Right kidney (tissue), 1 donor: ENCODE measurements at regions not wholly inside any gene's neighbourhood (a gene's known extent, or its start where the extent isn't known, plus 50 kb on each side); places are given as distances from the start of the nearest gene placed in this dataset.

Experiments
- DNase-seq: peaks from one replicate; pipeline ENCODE4 v3.0.0-alpha.2; 2016

DNA sequence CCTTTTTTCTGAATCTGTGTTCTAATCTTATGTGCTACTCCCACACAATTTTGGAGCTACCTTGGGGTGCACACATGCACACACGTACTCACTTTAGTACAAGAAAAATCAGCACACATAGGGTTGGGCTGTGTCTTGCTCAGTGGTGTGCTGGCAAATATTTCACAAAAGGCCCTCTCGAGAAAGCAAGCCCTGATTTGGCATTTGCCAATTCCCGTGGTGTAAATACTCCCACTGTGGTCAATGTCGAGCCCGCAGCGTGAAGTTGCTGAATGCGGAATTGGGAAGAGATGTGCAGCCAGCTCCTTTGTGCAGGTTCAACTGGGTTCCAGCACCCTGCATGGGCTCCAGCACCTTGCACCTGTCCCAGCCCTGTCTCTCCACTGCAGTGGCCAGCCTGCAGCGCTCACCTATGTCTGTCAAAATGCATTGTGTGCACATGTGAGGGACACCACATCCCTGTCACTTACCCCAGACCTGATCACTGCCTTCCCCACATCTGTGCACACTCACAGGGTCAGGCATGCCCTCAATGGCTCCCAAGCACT, 78.4 kb upstream of the WNT4 start:
- DNase-seq, result no peak

DNA sequence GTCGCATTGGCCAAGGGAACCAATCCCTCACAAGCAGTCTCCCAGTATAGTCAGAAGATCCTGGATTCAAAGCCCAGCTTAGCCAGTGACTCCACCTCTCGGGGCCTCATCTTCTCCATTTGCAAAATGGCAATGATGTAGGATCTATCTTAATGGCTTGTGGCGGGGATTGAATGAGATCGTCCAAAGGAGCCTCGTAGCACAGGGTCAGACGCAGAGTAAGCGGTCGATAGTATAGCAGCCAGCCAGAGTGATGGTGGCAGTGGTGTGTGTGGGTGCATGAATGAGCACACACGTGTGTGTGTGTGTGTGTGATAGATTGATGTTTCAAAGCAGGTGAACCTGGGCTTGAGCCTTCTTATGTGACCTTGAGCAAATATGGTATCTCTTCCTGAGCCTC, 79.8 kb upstream of the WNT4 start:
- no peak for DNase-seq

DNA sequence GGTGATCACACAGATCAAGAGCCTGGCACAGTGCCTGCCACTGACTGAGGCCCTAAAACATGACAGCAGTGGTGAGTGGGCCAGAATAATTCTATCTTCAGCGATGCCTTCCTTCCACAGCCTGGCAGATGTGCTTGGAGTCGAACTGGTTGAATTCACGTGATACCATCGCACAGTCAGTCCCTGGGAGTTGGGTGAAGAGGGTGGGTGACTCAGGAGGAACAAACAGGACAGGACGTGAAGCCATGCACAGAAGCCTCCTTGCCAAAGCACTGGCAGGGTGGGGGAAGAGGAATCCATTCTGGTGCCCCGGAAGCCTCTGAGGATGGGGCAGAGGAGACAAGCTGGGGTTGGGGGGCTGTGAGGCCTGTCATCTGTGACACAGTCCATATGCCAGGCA, 80.3 kb upstream of the WNT4 start:
- DNase-seq, result no peak

DNA sequence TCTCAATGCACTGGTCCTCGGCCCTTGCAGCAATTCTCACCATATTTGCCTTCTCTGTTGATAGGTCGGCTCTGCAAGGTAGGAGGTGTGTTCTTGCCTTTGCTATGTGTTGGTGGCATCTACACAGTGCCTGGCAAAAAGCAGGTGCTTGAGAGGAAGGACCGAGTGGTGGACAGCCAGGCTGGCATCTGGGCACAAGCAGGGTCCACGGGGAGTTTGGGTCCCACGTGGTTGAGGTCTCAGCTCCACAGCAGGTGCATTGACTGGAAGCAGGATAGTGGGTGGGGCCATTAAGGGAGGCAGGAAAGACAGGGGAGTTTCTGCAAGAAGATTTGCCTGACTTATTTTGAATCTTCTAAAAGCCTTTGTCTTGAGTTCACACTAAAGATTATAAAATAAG, 81.2 kb upstream of the WNT4 start:
- no peak for DNase-seq

DNA sequence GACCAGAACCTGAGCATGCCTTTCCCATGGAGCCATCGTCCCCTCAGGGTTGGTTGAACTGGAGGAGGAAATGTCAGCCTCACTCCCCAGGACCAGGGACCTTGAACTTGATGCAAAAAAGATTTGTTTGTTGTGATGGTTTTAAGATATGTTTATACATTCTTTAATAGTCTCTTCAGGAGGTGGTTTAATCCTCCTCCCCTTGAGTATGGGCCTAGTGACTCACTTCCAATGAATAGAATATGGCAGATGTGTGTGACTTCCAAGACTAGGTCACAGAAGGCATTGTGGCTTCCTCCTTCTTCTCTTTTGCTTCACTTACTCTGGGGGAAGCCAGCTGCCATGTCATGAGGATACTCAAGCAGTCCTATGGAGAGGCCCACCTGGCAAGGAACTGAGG, 81.7 kb upstream of the WNT4 start:
- DNase-seq, result no peak

DNA sequence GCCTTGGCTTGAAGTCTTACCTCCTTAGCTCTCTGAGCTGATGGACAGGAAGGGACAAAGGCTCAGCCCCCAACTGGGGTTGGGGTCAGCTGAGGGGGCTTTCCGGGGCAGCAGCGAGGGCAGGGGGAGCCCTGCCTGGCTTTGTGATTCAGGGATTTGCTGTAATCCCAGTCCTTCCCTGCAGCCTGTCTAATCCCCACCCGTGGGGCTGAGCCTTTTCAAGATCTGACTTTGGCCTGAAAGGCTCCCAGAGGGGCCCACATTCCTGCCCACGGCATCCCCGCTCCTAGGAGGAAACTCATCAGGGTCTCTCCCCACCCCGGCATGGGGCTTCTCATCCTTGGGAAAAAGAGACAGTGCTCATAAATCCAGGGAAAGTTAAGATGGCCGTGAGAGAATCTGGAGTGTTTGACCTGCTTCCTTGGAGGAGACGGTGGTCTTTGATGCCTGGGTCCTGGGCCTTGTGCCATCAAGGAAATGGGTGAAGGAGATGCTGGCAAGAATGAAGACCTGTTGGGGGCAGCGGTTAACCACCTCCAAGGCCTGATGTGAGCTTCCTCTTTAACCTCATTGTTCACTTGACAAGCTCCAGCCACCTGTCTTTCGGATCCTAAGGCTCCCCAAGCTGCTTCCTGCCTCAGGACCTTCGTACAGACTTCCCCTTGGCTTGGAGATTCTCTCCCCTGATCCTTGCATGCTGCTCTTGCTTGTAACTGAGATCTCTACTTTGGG, 83.1 kb upstream of the WNT4 start:
- DNase-seq, result no peak

DNA sequence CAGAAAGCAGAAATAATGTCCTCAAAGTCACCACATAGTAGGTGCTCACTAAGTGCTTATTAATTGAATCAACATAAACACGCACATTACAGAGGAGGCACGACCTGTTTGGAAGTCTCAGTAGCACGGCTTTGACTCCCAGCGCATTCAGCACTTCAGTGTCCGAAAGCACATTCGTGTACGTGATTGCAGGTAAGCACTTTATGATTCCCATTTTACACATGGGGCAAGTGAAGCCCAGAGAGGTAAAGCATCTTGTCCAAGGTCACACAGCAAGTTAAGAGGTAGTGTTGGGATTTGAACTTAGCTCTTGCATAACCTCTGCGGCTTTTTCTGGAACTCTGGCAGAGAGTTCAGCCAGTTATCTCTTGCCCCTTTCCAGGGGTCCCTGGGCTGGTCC, 85.2 kb upstream of the WNT4 start:
- no peak for DNase-seq

DNA sequence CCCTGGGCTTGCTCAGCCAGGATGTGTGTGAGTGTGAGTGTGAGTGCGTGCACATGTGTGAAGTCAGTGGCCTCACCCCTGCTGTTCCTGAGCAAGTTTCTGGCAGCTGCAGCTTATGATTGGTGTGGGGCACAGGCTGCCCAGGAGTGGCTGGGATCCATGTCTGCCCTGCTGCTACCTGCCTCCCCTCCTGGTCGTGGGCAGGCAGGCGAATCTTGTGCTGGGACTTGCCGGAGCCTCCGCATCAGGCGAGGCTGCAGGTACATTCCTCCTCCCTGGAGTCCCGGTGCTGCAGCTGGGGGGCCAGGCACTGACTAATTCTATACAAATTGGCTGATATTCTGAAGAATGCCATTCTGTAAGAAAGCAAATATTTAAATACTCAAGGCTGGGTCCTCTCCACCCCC, 85.6 kb upstream of the WNT4 start:
- DNase-seq, result no peak

DNA sequence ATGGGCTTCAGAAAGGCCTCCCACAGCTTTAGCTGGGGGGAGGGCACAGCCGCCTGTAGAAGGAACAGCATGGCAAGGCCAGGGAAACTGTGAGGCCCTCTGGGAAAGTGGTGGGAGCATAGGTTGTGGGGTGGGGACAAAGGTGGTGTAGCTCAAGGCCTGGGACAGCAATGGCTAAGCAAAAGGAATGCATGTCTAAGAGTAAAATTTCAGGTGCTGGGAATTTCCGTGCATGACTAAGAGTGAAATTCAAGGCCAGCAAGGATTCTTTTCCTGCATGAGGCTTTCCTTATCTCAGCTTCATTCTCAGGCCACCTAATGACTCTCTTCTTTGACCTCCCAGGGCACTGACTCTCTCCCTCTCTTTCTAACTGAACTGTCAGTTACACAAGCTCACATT, 86.5 kb upstream of the WNT4 start:
- DNase-seq, result no peak

DNA sequence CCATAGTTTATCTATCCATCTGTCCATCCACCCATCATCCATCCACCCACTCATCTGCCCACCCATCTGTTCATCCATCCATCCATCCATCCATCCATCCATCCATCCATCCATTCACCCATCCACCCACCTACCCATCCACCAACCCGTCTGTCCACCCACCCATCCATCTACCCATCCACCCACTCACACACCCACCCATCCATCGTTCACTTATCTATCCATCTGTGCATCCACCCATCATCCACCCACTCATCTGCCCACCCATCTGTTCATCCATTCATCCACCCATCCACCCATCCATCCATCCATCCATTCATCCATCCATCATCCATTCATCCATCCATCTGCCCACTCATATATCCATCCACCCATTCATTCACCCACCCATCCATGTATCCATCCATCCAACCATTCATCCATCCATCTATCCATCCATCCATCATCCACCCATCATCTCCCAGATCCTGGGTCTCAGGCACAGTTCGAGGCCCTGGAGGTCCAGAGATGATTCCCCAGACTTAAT, 88.2 kb upstream of the WNT4 start:
- DNase-seq, result no peak

DNA sequence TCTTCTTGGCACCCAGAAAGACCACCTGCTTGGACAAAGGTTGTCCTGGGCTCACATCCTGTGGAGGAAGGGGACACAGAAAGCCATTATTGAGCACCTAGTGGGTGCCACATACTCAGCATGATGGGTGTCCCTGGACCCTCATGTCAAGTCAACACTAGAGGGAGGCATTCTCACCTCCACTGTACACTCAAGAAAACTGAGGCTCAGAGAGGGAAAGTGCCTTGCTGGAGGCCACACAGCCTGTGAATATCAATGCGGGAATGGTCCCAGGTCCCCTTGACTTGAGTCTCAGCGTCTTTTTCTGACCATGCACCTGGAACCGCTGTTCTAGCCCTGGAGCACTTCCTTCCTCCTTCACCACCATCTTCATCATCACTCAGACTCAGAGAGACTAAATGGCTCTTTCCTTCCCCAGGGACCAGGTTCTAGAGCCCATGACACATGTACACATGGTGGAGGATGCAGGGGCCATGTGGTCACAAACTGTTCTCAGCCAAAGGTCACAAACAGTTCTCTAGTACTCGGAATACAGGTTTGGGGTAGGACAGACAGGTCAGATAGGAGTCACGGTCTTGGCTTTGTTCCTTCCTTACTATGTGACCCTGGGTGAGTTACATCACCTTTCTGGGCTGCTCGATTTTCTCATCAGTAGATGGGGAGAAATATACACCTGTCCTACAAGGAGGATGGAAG, 89.2 kb upstream of the WNT4 start:
- no peak for DNase-seq

DNA sequence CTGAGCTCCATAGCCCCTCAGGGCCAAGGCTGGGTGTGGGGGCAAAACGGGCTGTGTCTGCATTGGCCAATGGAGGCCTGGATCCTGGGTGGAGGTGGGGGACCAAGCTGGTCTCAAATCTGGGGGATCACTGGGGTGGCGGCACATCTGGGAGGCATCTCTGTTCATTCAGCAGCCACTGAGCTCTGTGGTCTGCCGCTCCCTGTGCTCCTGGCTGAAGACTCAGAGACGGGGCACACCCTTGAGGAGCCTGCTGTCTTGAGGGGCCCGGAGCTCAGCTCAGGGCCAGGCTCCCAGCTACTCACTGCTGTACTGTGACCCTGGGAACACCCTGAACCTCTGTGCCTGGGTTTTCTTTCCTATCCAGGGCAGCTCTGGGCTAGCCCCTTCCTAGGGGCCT, 90.3 kb upstream of the WNT4 start:
- DNase-seq, result no peak

DNA sequence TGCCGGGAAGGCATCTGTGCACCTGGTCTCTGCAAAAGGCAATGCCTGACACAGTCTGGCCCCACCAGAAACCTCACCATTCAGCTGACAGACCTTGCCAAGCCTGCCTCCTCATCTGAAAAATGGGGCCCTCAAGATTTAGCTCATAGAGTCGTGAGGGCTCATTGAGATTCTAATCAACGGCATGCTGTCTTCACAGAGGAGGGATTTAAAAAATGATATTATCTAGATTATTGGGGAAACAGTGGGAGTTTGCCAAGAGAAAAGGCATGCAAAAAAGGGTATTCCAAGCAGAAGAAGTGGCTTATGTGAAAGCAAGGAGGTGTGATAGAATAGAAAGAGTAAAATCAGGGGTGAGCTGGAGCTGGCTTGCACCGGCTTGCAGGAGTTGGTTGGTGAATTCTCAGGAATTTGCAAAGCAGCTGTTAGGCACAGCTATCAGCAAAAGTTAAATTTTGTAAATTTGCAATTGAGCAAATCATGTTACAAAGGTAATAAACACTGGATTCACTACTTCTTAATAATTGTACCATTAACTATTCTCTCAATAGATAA, 91.7 kb upstream of the WNT4 start:
- DNase-seq, result no peak

DNA sequence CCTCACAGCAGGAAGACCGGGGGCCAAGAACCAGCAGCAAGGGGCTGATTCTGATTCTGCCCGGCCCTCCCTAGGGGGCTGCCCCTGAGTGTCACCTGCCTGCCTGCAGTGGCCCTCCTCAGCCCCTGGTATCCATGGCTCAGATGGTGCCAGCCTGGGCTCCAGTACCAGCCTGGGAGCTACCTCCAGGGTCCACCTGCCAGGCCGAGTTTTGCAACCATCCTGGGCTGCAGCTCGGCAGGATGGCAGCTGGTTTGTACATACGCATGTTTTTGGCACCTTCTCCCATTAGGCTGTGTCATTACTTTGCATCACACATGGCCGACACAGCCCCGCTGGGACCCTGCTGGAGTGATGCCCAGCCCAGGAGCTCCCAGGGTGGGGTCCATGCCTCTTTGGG, 93.3 kb upstream of the WNT4 start:
- no peak for DNase-seq

DNA sequence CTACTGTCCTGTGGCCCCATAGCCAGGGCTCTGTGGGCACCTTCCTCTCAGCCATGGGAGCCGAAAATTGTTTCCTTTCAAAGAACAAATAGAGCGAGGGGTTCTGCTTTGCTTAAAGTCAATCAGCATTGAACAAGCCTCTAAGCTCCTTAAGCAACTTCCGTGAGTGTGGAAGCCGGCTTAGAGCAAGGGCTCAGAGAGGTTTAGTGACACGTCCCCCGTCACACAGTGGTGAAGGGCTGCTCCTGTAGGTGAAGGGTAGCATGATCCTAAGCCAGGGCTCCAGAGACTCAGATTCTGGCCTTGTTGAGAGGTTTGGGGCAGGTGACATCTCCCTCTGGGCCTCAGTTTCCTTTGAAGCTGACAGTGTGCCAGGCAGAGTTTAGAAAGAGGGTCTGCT, 94.0 kb upstream of the WNT4 start:
- no peak for DNase-seq

DNA sequence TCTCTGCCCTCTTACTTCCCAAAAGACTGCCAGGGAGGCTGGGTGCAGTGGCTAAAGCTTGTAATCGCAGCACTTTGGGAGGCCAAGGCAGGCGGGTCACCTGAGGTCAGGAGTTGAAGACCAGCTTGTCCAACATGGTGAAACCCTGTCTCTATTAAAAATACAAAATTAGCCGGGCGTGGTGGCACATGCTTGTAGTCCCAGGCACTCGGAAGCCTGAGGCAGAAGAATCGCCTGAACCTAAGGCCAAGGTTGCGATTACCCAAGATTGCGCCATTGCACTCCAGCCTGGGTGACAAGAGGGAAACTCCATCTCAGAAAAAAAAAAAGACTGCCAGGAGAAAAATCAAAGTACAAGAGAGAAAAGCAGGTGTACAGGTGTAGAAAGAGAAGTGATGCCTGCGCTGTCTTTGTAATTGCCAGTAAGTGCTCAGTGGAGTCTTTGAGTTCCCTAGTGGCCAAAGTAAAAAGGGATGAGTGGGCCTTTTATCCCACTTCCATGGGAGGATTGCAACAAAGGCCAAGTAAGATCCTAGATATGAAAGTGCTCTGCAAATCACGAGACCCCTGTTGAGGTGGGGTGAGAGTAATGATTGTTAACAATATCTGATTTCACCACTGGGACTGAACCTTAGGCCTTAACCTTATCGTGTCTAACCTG, 94.7 kb upstream of the WNT4 start:
- DNase-seq, result no peak

DNA sequence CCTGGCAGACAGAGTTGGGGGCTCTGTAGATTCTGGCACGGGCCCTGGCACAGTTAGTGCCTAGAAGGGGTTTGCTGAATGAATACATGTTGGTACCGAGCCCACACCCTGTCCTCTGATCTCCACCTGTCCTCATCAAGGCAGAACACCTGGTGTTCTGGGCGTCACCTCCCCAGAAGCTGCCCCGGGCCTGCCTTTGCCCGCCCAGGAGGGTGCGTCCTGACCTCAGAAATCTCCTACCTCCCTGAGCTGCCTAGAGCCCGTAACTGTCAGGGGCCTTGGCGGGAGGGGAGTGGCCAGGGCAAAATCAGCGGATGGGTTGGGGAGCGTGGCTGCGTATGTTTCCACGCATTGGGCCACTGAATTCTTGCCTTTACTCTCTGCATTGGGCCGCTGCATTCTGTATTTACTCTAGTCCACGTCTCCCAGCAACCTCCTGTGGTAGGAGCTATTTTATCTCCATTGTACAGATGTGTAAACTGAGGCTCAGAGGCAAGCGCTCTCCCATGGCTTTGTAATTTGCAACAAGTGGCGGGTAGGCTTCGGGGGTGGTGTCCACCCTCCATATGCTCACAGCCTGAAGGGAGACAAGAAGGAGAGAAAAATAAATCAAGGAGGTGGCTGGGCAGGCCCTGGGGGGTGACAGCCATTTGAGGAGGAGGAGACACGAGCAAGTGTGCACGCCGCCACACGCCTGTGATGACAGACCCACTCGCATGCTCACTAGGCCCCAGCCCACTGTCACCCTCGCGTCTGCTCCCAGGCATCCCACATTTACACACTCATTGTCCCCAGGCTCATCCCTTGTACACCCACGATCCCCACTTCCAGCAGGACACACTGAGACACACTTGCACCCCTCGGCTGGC, 95.7 kb upstream of the WNT4 start:
- no peak for DNase-seq

DNA sequence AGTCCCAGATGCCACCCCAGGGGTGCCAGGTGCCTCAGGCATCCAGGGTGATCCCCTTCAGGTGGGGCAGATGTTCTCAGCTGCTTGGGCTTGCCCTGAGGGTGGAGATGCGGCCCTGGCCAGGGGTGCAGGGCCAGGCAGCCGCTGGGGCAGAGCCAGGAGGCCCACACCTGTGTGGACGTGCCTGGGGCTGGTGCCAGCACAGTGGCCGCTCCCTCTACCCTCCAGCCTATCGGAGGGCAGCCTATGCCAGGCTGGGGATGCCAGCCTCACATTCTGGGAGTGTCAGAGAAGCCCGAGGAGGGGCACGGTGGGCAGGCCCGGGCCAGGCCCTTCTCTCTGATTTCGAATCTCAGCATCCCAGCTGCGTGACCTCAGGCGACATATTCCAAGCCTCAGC, 96.5 kb upstream of the WNT4 start:
- DNase-seq, result no peak

DNA sequence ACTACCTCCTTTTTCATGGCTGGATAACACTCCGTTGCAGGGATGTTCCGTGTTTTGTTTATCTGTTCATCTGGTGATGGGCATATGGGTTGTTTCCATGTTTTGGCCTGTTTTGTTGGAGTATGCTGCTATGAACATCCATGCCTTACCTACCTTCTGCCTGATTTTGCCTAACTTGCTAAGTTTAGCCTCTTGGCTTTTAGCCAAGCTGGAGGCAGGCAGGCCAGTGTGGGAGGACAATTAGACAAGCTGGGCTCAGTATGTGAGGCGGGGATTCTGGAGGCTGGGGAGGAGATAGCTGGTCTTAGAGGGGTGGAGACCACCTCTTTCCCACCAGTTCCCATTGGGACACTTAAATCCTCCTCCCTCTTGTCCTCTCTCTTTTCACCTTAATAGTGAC, 98.4 kb upstream of the WNT4 start:
- DNase-seq, result no peak

DNA sequence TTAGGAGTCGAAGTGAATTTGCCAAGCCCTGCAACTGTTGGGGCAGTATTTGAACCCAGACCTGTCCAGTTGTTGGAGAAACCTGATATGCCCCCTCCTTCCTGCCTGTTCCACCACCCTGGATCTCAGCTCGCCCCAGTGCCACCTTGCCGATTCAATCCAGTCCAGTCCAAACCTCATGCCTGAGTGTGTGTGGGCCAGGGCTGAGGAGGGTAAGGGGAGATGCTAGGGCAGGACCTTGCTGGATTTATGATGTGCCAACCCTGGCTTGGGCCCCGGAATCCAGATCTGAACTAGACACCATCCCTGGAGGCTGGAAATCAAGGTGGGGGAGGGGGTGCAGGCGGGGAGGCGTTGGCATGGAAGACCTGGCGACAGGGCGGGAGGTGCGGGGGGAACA, 98.9 kb upstream of the WNT4 start:
- DNase-seq, result no peak

DNA sequence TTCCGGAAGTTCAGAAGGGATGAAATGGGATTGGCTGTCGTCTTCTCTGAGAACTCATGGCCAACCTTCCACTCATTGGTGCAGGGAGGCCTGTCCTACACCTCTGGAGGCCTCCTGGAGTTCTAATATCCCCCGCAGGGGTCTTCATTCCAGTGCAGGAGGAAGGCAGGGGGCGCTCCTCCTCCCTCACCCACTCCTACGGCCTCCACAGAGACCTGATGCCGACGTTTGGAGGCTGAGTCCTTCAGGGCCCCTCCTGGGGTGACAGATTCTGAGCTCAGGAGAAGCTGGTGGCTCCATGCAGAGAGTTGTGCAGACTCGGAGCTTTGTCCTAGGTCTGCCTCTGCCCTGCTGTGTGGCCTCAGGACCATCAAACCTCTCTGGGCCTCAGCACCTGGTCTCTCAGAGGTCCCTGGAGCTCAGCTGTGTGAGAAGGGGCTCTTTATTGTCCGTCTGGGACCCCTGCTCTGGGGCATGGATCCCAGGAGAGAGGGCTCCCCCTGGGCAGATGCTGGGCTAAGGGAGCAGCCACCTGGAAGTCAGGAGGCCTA, 102.3 kb upstream of the WNT4 start:
- DNase-seq, result no peak

DNA sequence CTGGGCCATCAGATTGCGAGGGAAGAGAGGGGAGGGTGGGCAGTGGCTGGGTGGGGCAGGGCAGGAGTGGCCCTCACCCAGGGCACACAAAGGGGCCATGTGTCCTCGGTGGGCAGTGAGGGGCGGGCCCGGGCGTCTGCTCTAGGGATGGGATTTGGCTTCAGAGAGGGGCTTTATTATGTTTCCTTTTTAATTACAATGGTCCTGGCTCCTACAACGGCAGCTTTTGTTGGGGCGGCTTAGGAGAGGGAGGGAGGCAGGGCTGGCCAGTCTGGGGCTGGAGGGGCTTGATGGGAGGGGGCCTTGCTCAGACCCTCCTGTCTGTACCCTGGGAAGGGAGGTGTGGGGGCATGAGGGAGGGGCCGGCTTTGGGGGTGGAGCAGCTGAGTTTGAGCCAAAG, 102.8 kb upstream of the WNT4 start:
- no peak for DNase-seq
